T-cell (primary cell): ENCODE measurements at regions not wholly inside any gene's neighbourhood (a gene's known extent, or its start where the extent isn't known, plus 50 kb on each side); places are given as distances from the start of the nearest gene placed in this dataset.

ENCODE experiments used
- ATAC-seq, 4 experiments: fragments of 200-7000 bp in 3 of 4; fragments of 150-1000 bp in 1 of 4; cut with Tn5 transposase; replicated peaks in 1 of 4; 1 replicate in 3 of 4; 2 replicates in 1 of 4; pipeline ENCODE4 v1.10.0; 2021; ENCODE audit warnings: moderate library complexity in 3 of 4, mild to moderate bottlenecking in 2 of 4, moderate number of reproducible peaks in 1 of 4
- CTCF ChIA-PET, 2 donors: fragments of 300-600 bp; sonication (Branson Sonifier 250); formaldehyde crosslinking; loops; one replicate each; lab custom pipeline; 2022; ENCODE audit warnings: antibody characterized with exemption in 2 of 2; lab: Charles Lee
- POLR2A ChIA-PET, 2 donors: fragments of 300-600 bp; sonication (Branson Sonifier 250); formaldehyde crosslinking; loops; one replicate each; lab custom pipeline; 2022; ENCODE audit warnings: antibody characterized with exemption in 2 of 2; lab: Charles Lee
- DNase-seq, 35 experiments: peaks; one replicate each; pipeline versions ENCODE4 v3.0.0 to v3.0.0-alpha.2; 2013 to 2023
- H3K27ac ChIP-seq: one replicate; pipeline ENCODE4 v1.5.1; 2013; ENCODE audit warnings: low read length
- H3K27me3 ChIP-seq, 2 experiments: replicated peaks in 1 of 2; 1 replicate in 1 of 2; 2 replicates in 1 of 2; pipeline versions ENCODE4 v1.6.1 to v1.7.0; 2013; ENCODE audit warnings: low read length in 1 of 2, mixed read lengths in 1 of 2; ENCODE audit not compliant: control insufficient read depth in 2 of 2, insufficient read depth in 2 of 2; ENCODE audit errors: extremely low read depth in 1 of 2
- H3K36me3 ChIP-seq, 2 donors: 1 replicate in 1 of 2; 2 replicates in 1 of 2; pipeline versions ENCODE4 v1.6.1 to v1.7.0; 2013; ENCODE audit warnings: low read length in 1 of 2; ENCODE audit not compliant: control insufficient read depth in 2 of 2, insufficient read depth in 1 of 2; ENCODE audit errors: extremely low read depth in 1 of 2
- H3K4me1 ChIP-seq, 2 experiments: 1 replicate in 1 of 2; 2 replicates in 1 of 2; pipeline versions ENCODE4 v1.6.1 to v1.7.0; 2013; ENCODE audit warnings: low read length in 2 of 2, mixed read lengths in 1 of 2; ENCODE audit not compliant: insufficient read depth in 2 of 2, control insufficient read depth in 1 of 2; ENCODE audit errors: extremely low read depth in 1 of 2
- H3K4me3 ChIP-seq, 2 donors: 1 replicate in 1 of 2; 2 replicates in 1 of 2; pipeline versions ENCODE4 v1.5.1 to v1.7.0; 2013; ENCODE audit warnings: mild to moderate bottlenecking in 2 of 2, low read length in 1 of 2, moderate library complexity in 1 of 2; ENCODE audit not compliant: control insufficient read depth in 1 of 2; ENCODE audit errors: extremely low read depth in 1 of 2
- H3K9me3 ChIP-seq: 2 replicates; pipeline ENCODE4 v1.7.0; 2013
- H3K27ac Mint-ChIP-seq, 2 donors: one replicate each; pipeline ENCODE4 v1.8.0; 2020 to 2021; ENCODE audit warnings: mild to moderate bottlenecking in 2 of 2, mixed read lengths in 2 of 2
- H3K27me3 Mint-ChIP-seq, 2 donors: one replicate each; pipeline ENCODE4 v1.8.0; 2021 to 2022; ENCODE audit warnings: mixed read lengths in 2 of 2
- H3K36me3 Mint-ChIP-seq: one replicate; pipeline ENCODE4 v1.8.0; 2021; ENCODE audit warnings: mixed read lengths
- H3K4me1 Mint-ChIP-seq, 3 donors: one replicate each; pipeline ENCODE4 v1.8.0; 2020 to 2022; ENCODE audit warnings: mixed read lengths in 3 of 3, mild to moderate bottlenecking in 1 of 3
- H3K4me3 Mint-ChIP-seq, 3 donors: one replicate each; pipeline ENCODE4 v1.8.0; 2020 to 2022; ENCODE audit warnings: mild to moderate bottlenecking in 3 of 3, mixed read lengths in 3 of 3, moderate library complexity in 3 of 3
- H3K9me3 Mint-ChIP-seq, 3 donors: one replicate each; pipeline ENCODE4 v1.8.0; 2020 to 2022; ENCODE audit warnings: mixed read lengths in 3 of 3
- WGBS: methylation state at CpG from one replicate; pipeline ENCODE4 v1.1.5; 2013; ENCODE audit warnings: missing lambda C conversion rate; ENCODE audit not compliant: insufficient coverage; 5-methylcytosine and 5-hydroxymethylcytosine counted together

DNA sequence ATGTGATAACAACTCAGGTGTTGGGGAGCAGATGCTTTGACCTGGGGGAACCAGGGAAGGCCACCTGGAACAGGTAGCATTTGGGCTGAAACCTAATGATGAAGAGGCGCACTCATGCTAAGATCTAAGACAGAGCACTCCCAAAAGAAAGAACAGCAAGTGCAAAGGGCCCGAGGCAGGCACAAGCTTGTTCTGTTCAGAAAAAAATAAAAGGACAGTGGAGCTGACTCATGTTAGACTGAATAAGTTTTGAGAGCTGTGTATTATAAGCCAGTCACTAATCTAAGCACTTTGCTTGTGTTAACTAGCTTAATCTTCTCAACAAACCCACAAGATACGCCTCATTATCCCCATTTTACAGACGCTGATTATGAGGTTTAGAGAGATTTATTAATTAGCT, 90.1 kb downstream of the MATN1 start:
- H3K27me3 Mint-ChIP-seq: peaks cover 14 to 21% of the 10 kb centered on the region in 2 donors
- peaks cover 0 to 44% of the 10 kb centered on the region in 2 experiments for H3K27me3 ChIP-seq
- H3K27ac ChIP-seq: no peak overlapping the region
- no peaks in the 10 kb centered on the region for H3K9me3 ChIP-seq
- POLR2A ChIA-PET: no interaction called here
- H3K4me1 ChIP-seq: no peaks in the 10 kb centered on the region
- no peak overlapping the region for H3K27ac Mint-ChIP-seq
- no peaks in the 10 kb centered on the region for H3K9me3 Mint-ChIP-seq
- CTCF ChIA-PET: no interaction called here
- no peaks in the 10 kb centered on the region for H3K4me1 Mint-ChIP-seq
- no peak for ATAC-seq
- no peaks in the 10 kb centered on the region for H3K36me3 ChIP-seq
- no peak overlapping the region for H3K4me3 ChIP-seq
- no peaks in the 10 kb centered on the region for H3K36me3 Mint-ChIP-seq
- 100% methylated on average over 1 of the region's 4 CpGs for WGBS
- no peak for DNase-seq
- no peak overlapping the region for H3K4me3 Mint-ChIP-seq

DNA sequence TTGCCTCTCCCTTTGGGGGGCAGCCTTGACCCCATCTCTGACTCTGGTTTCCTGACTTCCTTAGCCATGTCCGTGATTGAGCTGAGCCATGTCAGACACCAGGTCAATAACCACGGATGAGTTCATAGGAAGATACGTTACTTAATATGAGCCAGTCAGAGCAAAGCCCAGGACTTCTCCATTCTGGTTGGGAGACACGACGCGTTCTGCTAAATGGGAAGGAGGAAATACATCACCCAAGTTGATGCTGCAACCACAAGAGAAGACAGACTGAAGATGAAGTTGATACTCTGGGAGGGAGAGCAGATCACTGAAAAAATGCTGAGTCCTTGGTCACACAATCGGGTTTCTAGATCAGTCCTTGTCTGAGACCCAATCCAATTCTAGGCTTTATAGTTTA, 90.9 kb downstream of the MATN1 start:
- Mint-ChIP-seq H3K27me3 (peaks cover 22 to 28% of the 10 kb centered on the region in 2 donors), H3K4me1 (no peaks in the 10 kb centered on the region), H3K36me3 (no peaks in the 10 kb centered on the region), H3K4me3 (no peak overlapping the region), H3K27ac (no peak overlapping the region), H3K9me3 (peaks cover 0 to 4% (median 4%) of the 10 kb centered on the region in 3 donors)
- Histone ChIP-seq H3K27ac (no peak overlapping the region), H3K36me3 (no peaks in the 10 kb centered on the region), H3K9me3 (no peaks in the 10 kb centered on the region), H3K4me1 (no peaks in the 10 kb centered on the region), H3K4me3 (no peak overlapping the region), H3K27me3 (peaks cover 0 to 50% of the 10 kb centered on the region in 2 experiments)
- POLR2A ChIA-PET: no interaction called here
- DNase-seq (no peak), ATAC-seq (no peak)
- CTCF ChIA-PET: no interaction called here
- 57% methylated on average over 7 of the region's 7 CpGs for WGBS

- Histone ChIP-seq H3K4me3 (no peak overlapping the region), H3K4me1 (no peaks in the 10 kb centered on the region), H3K9me3 (no peaks in the 10 kb centered on the region), H3K36me3 (no peaks in the 10 kb centered on the region), H3K27ac (no peak overlapping the region), H3K27me3 (peaks cover 0 to 51% of the 10 kb centered on the region in 2 experiments)
- ChIA-PET CTCF (no interaction called here), POLR2A (no interaction called here)
- ATAC-seq (no peak), DNase-seq (no peak)
- no peak overlapping the region for H3K27ac Mint-ChIP-seq
- H3K4me3 Mint-ChIP-seq: no peak overlapping the region
- no peaks in the 10 kb centered on the region for H3K4me1 Mint-ChIP-seq
- peaks cover 27 to 28% of the 10 kb centered on the region in 2 donors for H3K27me3 Mint-ChIP-seq
- WGBS: no CpG with 5 or more reads among the region's 2 CpGs
- H3K36me3 Mint-ChIP-seq: no peaks in the 10 kb centered on the region
- peaks cover 2 to 9% (median 8%) of the 10 kb centered on the region in 3 donors for H3K9me3 Mint-ChIP-seq
Observed at GRCh38 chr1:30631700-30632099, 91.7 kb downstream of the MATN1 start.

- Mint-ChIP-seq H3K27me3 (peaks cover 30 to 31% of the 10 kb centered on the region in 2 donors), H3K9me3 (peaks cover 2 to 17% (median 8%) of the 10 kb centered on the region in 3 donors), H3K36me3 (no peaks in the 10 kb centered on the region), H3K4me1 (no peaks in the 10 kb centered on the region), H3K4me3 (no peak overlapping the region), H3K27ac (no peak overlapping the region)
- ChIA-PET CTCF (no interaction called here), POLR2A (no interaction called here)
- H3K36me3 ChIP-seq: no peaks in the 10 kb centered on the region
- H3K4me1 ChIP-seq: no peaks in the 10 kb centered on the region
- WGBS: 68% methylated on average over 5 of the region's 5 CpGs
- peaks cover 0 to 39% of the 10 kb centered on the region in 2 experiments for H3K27me3 ChIP-seq
- H3K4me3 ChIP-seq: no peak overlapping the region
- ATAC-seq (no peak), DNase-seq (no peak)
- no peaks in the 10 kb centered on the region for H3K9me3 ChIP-seq
- H3K27ac ChIP-seq: no peak overlapping the region
Observed at GRCh38 chr1:30629501-30629900, 93.9 kb downstream of the MATN1 start.

GRCh38 chr1:30627994-30628393, 95.4 kb downstream of the MATN1 start:
- Mint-ChIP-seq H3K4me1 (no peaks in the 10 kb centered on the region), H3K36me3 (no peaks in the 10 kb centered on the region), H3K27ac (no peak overlapping the region), H3K9me3 (peaks cover 11 to 31% (median 14%) of the 10 kb centered on the region in 3 donors), H3K4me3 (no peak overlapping the region), H3K27me3 (peaks cover 30 to 31% of the 10 kb centered on the region in 2 donors)
- Histone ChIP-seq H3K36me3 (no peaks in the 10 kb centered on the region), H3K4me3 (no peak overlapping the region), H3K4me1 (no peaks in the 10 kb centered on the region), H3K9me3 (no peaks in the 10 kb centered on the region), H3K27ac (no peak overlapping the region), H3K27me3 (peaks cover 0 to 36% of the 10 kb centered on the region in 2 experiments)
- POLR2A ChIA-PET: no interaction called here
- DNase-seq: no peak
- ATAC-seq: no peak
- WGBS: 86% methylated on average over 1 of the region's 2 CpGs
- CTCF ChIA-PET: no interaction called here

GRCh38 chr1:30627206-30627605, 96.2 kb downstream of the MATN1 start:
- H3K4me3 Mint-ChIP-seq: no peak overlapping the region
- H3K27ac Mint-ChIP-seq: no peak overlapping the region
- peaks cover 31 to 34% of the 10 kb centered on the region in 2 donors for H3K27me3 Mint-ChIP-seq
- no peaks in the 10 kb centered on the region for H3K9me3 ChIP-seq
- no peak overlapping the region for H3K4me3 ChIP-seq
- H3K36me3 Mint-ChIP-seq: no peaks in the 10 kb centered on the region
- ChIA-PET POLR2A (no interaction called here), CTCF (no interaction called here)
- 100% methylated on average over 1 of the region's 1 CpG for WGBS
- H3K9me3 Mint-ChIP-seq: peaks cover 13 to 33% (median 15%) of the 10 kb centered on the region in 3 donors
- H3K4me1 Mint-ChIP-seq: no peaks in the 10 kb centered on the region
- H3K4me1 ChIP-seq: no peaks in the 10 kb centered on the region
- ATAC-seq (no peak), DNase-seq (no peak)
- no peaks in the 10 kb centered on the region for H3K36me3 ChIP-seq
- no peak overlapping the region for H3K27ac ChIP-seq
- peaks cover 0 to 34% of the 10 kb centered on the region in 2 experiments for H3K27me3 ChIP-seq

DNA sequence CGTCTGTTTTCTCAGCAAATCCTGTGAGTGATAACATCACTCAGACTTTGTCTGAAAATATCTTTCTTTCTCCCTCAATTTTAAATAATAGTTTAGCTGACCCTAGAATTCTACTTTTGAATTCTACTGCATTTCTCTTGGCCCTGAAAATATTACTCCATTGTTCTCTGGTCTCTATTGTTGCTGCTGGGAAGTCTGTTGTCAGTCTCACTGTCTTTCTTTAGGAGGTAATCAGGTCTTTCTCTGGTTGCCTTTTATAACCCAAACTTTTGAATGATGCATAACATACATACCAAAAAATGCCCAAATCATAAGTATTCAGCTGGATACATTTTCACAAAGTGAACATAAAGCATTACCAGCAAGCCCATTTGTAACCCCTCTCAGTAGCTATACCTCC, 100.0 kb downstream of the MATN1 start:
- CTCF ChIA-PET: interaction anchor here in 1 of 2 donors (0.5 kb wide), 1 partner anchor 85 kb away, joined by 4 read pairs; no protein-coding TSS in a partner anchor
- H3K4me1 ChIP-seq: no peaks in the 10 kb centered on the region
- H3K4me1 Mint-ChIP-seq: peaks cover 0 to 2% (median under 1%) of the 10 kb centered on the region in 3 donors
- H3K27ac Mint-ChIP-seq: no peak overlapping the region
- WGBS: 100% methylated on average over 1 of the region's 1 CpG
- peaks cover 0 to 34% of the 10 kb centered on the region in 2 experiments for H3K27me3 ChIP-seq
- peaks cover 32 to 36% of the 10 kb centered on the region in 2 donors for H3K27me3 Mint-ChIP-seq
- POLR2A ChIA-PET: no interaction called here
- peaks cover 13 to 33% (median 15%) of the 10 kb centered on the region in 3 donors for H3K9me3 Mint-ChIP-seq
- H3K36me3 ChIP-seq: no peaks in the 10 kb centered on the region
- H3K4me3 Mint-ChIP-seq: no peak overlapping the region
- no peak overlapping the region for H3K4me3 ChIP-seq
- H3K9me3 ChIP-seq: no peaks in the 10 kb centered on the region
- no peaks in the 10 kb centered on the region for H3K36me3 Mint-ChIP-seq
- DNase-seq (no peak), ATAC-seq (no peak)
- no peak overlapping the region for H3K27ac ChIP-seq
